Mesothelial cell of epicardium (in vitro differentiated cells): ENCODE measurements at regions not wholly inside any gene's neighbourhood (a gene's known extent, or its start where the extent isn't known, plus 50 kb on each side); places are given as distances from the start of the nearest gene placed in this dataset.

ENCODE experiments used
- DNase-seq, 2 experiments: peaks; one replicate each; pipeline ENCODE4 v3.0.0; 2021; ENCODE audit warnings: low spot score in 2 of 2; ENCODE audit not compliant: unreplicated experiment in 2 of 2
- H3K27ac Mint-ChIP-seq: 2 replicates; pipeline ENCODE4 v1.8.0; 2021; ENCODE audit warnings: mixed read lengths
- H3K27me3 Mint-ChIP-seq: 2 replicates; pipeline ENCODE4 v1.8.0; 2021; ENCODE audit warnings: low read depth, mixed read lengths
- H3K36me3 Mint-ChIP-seq: 2 replicates; pipeline ENCODE4 v1.8.0; 2021; ENCODE audit warnings: mixed read lengths
- H3K4me1 Mint-ChIP-seq: 2 replicates; pipeline ENCODE4 v1.8.0; 2021; ENCODE audit warnings: mixed read lengths
- H3K4me3 Mint-ChIP-seq: 2 replicates; pipeline ENCODE4 v1.8.0; 2021; ENCODE audit warnings: mild to moderate bottlenecking, moderate library complexity, mixed read lengths
- H3K9me3 Mint-ChIP-seq: 2 replicates; pipeline ENCODE4 v1.8.0; 2021; ENCODE audit warnings: mixed read lengths
- TF ChIP-seq, protein P1 (sequence below): fragments of 200-600 bp; sonication (generic); IDR thresholded peaks from one replicate; pipeline ENCODE4 v1.5.0; 2021; ENCODE audit warnings: antibody characterized with exemption; ENCODE audit not compliant: unreplicated experiment

DNA sequence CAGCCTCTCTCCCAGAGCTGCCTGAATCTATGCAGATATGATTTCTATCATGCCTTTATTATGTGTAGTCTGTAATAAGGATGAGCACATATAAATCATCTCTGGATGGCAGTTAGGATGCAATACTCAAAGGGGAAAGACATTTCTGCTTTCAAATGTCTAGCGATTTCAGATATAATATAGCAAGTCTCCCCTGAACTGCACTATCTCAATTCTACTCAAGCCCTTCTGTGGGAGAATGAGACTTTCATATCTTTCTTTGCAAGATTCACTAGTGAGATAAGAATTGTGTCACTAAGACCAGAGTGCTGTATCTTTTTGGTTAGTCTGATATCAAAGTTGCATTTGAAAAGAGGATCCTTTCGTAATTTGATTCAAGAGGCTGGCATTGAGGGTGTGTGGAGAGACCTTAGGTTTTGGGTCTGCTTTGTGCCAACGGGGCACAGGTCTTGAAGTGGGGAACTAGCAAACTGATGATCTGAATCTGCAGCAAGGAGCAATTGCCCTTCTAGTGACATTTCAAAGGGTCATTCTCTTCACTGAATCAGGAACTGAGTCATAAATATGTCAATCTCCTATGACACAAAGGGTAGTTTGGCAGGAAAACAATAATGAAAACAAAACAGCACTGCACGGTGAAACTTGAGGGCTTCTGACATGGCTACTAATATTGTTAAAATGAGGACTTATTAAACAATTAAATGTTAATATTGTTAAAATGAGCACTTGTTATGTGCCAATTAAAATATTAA is 305.5 kb upstream of the CLINT1 start:
- DNase-seq: no peak
- Mint-ChIP-seq H3K4me3 (no peak overlapping the region), H3K36me3 (no peaks in the 10 kb centered on the region), H3K27me3 (peaks cover 2% of the 10 kb centered on the region), H3K9me3 (no peaks in the 10 kb centered on the region), H3K27ac (no peak overlapping the region), H3K4me1 (peaks cover 13% of the 10 kb centered on the region)
- TF ChIP-seq, protein P1, sequence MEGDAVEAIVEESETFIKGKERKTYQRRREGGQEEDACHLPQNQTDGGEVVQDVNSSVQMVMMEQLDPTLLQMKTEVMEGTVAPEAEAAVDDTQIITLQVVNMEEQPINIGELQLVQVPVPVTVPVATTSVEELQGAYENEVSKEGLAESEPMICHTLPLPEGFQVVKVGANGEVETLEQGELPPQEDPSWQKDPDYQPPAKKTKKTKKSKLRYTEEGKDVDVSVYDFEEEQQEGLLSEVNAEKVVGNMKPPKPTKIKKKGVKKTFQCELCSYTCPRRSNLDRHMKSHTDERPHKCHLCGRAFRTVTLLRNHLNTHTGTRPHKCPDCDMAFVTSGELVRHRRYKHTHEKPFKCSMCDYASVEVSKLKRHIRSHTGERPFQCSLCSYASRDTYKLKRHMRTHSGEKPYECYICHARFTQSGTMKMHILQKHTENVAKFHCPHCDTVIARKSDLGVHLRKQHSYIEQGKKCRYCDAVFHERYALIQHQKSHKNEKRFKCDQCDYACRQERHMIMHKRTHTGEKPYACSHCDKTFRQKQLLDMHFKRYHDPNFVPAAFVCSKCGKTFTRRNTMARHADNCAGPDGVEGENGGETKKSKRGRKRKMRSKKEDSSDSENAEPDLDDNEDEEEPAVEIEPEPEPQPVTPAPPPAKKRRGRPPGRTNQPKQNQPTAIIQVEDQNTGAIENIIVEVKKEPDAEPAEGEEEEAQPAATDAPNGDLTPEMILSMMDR: no peak

DNA sequence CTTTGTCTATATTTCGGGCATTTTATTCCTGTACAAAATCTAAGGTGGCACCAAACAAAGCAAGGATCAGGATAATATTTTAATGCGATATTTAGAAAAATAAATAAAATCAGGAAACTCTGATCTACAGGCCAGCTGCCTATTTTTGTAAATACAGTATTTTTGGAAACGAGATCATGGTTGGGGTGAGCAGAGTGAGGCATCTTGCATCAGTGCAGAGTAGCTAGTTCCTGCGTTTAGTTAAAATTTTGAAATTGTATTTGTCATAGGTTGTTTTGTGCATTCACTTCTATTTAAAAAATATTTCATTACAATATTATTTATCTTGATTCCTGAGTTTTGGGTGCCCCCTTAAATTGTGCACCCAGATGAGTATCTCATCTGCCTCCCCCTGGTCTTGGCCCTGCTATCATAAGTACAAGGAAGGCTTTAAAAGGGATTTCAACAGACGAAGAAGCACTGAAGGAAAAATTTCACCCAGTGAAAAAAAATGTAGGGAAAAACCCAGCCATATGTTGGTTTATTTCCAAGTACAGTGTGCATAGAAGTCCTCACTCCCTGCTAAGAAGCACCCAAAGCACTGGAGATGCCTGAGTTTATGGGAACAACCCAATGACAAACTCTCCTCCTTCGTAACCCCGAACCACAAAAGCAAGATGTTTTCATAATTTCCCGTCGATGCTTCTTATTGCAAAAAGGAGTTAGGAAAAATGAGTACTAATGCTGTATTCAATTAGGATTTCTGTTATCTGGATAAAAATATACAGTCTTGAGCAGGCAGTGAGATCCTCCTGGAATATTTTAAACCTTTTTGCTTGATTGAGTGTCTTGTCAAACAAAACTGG is 304.7 kb upstream of the CLINT1 start:
- Mint-ChIP-seq H3K27me3 (peaks cover 2% of the 10 kb centered on the region), H3K4me1 (peaks cover 13% of the 10 kb centered on the region), H3K4me3 (no peak overlapping the region), H3K36me3 (no peaks in the 10 kb centered on the region), H3K27ac (no peak overlapping the region), H3K9me3 (no peaks in the 10 kb centered on the region)
- no peak for DNase-seq
- TF ChIP-seq, protein P1: no peak

DNA sequence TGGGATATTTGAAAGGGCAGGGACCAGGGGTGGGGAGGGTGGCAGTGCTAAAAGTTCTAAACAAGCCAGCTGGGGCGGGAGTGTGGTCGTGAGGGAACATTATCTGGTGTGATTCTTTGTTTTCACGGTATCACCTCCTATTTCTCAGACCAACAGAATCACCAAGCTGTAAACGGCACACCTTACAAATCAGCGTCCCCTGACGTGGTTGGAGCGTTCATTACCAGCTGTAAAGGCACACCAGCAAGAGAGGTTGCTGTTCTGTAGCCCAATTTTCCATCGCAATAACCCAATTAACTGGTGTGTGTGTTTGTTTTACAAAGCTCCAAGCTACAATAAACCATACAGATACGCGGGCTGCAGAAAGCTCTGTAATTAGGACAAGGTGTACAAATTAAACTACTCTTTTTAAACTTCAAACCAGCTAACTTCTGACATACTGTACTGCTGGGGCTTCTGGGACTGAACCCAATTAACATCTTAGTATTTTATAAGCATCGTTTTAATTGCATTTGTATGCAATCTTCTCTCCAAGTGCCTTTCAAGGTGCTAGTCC is 303.6 kb upstream of the CLINT1 start:
- Mint-ChIP-seq H3K27me3 (no peaks in the 10 kb centered on the region), H3K4me1 (peaks cover 16% of the 10 kb centered on the region), H3K9me3 (no peaks in the 10 kb centered on the region), H3K27ac (no peak overlapping the region), H3K36me3 (no peaks in the 10 kb centered on the region), H3K4me3 (no peak overlapping the region)
- no peak for DNase-seq
- TF ChIP-seq, protein P1: no peak

DNA sequence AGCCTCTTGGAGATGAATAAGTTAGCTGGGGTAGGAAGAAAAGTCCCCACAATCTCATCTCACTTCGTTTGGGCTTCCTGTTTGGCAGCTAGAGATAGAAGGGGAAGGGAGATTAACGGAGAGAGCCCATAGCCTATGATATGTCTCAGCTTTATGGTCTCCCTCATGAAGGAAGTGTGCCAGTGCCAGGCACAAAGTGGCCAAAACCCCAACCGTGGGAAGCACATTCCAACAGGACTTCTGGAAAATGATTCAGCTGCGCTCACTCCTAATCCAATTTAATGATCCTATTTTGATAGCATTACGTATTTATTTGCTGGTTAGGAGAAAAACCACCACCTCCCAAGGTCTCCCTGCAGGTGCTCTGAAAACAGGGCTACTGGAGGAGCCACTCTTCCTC is 303.1 kb upstream of the CLINT1 start:
- no peak overlapping the region for H3K4me3 Mint-ChIP-seq
- no peak for DNase-seq
- H3K36me3 Mint-ChIP-seq: no peaks in the 10 kb centered on the region
- no peaks in the 10 kb centered on the region for H3K9me3 Mint-ChIP-seq
- H3K27me3 Mint-ChIP-seq: peaks cover 2% of the 10 kb centered on the region
- peaks cover 16% of the 10 kb centered on the region for H3K4me1 Mint-ChIP-seq
- TF ChIP-seq, protein P1: no peak
- no peak overlapping the region for H3K27ac Mint-ChIP-seq

DNA sequence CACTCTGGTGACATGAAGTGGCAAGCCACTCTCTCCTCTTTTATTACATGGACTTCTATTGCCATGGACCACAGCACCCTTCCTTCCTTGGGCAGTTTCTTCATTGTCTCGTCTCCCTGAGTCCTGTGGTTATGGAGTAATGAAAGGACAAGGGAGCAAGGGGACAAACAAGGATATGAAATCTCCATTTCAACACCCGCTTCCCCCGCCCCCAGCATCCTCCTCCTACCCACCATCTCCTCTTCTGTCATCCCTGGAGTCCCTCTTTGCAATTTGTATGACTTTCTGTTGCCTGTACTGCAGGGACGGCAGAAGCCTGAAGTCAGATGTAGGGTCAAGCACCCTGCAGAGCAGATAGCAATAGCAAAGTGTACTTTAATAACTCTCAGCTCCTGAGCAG is 300.7 kb upstream of the CLINT1 start:
- Mint-ChIP-seq H3K9me3 (no peaks in the 10 kb centered on the region), H3K27me3 (peaks cover 4% of the 10 kb centered on the region), H3K4me3 (no peak overlapping the region), H3K4me1 (peaks cover 13% of the 10 kb centered on the region), H3K36me3 (no peaks in the 10 kb centered on the region), H3K27ac (no peak overlapping the region)
- no peak for DNase-seq
- TF ChIP-seq, protein P1: no peak
